ENCODE measurements at regions not wholly inside any gene's neighbourhood (a gene's known extent, or its start where the extent isn't known, plus 50 kb on each side); places are given as distances from the start of the nearest gene placed in this dataset.

- TF ChIP-seq CTCF (IDR thresholded peaks at IDR 0.05): no peak
- no peak for TF ChIP-seq REST (IDR thresholded peaks at IDR 0.05; ENCODE audit: insufficient read depth in 1 of 2, low read depth in 2 of 2, low read length in 1 of 2)
These were observed 739.1 kb downstream of the ZPLD1 start for GRCh38 chr3:103173940-103174339.
